ENCODE measurements at regions not wholly inside any gene's neighbourhood (a gene's known extent, or its start where the extent isn't known, plus 50 kb on each side); places are given as distances from the start of the nearest gene placed in this dataset.
"Not testable (repeated sequence)": the region's sequence is repeated elsewhere in the genome, so short reads cannot be mapped to it uniquely, and the experiment has no call there.

DNA sequence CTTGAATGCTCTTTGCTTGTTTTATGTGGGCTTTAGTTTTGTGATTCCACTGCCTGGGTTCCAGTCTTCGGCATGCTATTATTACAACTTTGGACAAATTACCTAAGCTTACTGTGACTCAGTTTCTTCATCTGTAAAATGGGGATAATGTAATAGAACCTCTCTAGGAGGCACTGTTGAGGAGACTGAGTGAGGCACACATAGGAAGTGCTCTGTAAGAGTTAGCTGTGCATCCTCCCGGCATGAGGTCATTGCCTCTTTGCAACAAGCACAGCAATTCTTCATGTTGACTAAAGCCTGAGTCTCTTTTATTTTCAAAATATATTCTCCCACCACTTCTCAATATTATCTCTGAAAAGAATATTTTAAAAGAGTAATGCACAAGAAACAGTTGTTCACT, 227.4 kb downstream of the DLEU7 start:
- no peak for DNase-seq

- DNase-seq: no peak
Measured at GRCh38 chr13:50617134-50617721, 226.3 kb downstream of the DLEU7 start.

DNA sequence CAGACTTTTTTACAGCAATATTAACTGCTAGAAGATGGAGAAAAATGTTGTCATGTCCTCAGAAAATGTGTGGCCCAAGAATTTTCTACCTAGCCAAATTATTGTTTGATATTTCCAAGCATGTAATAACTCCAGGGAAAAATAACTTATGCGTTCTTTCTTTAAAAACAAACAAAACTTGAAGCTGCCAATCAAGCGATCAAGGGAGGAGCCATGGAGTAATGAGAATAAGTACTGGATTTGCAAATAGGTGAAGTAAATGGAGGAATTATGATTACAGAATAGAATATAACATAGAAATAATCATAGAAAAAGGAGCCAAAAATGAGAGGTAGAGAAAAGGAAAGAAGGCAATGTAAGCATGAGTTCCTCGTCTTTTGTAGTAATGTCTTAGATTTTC, 225.3 kb downstream of the DLEU7 start:
- no peak for DNase-seq

GRCh38 chr13:50626101-50626547, 217.4 kb downstream of the DLEU7 start:
- no peak for DNase-seq

GRCh38 chr13:50627111-50627510, 216.4 kb downstream of the DLEU7 start:
- DNase-seq: no peak

DNA sequence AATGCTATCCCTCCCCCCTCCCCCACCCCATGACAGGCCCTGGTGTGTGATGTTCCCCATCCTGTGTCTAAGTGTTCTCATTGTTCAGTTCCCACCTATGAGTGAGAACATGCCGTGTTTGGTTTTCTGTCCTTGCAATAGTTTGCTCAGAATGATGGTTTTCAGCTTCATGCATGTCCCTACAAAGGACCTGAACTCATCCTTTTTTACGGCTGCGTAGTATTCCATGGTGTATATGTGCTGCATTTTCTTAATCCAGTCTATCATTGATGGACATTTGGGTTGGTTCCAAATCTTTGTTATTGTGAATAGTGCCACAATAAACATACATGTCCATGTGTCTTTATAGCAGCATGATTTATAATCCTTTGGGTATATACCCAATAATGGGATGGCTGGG, 215.0 kb downstream of the DLEU7 start:
- not testable (repeated sequence) for DNase-seq

GRCh38 chr13:50629497-50629896, 214.0 kb downstream of the DLEU7 start:
- DNase-seq: no peak

GRCh38 chr13:50629966-50630365, 213.5 kb downstream of the DLEU7 start:
- DNase-seq: no peak

DNA sequence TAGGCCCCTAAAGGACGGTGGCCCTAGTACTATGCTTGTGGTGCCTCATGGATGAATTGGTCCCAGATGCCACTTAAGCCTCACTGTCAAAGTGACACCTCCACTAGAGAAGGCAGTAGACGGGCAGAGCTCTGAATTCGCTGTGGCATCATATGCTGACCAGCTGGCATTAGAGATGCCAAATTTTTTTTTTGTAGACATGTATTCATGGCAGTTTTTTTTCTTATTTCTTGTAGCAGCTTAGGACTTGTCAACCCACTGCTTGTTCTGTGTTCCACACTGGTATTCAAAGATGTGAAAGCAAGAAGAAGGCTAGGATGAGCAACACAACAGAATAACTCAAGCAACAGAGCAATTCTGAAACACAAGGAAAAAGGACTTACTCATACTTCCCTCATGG, 212.5 kb downstream of the DLEU7 start:
- DNase-seq: no peak

DNA sequence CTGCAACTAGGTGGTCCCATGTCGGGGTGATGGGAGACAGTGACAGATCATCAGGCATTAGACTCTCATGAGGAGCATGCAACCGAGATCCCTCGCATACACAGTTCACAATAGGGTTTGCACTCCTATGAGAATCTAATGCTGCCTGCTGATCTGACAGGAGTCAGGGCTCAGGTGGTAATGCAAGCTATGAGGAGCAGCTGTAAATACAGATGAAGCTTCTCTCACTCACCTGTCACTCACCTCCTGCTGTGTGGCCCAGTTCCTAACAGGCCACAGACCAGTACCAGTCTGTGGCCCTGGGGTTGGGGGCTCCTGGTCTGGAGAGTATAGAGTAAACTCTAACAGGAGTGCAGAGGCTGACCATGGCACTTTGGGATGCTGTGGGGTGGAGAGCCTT, 209.2 kb downstream of the DLEU7 start:
- DNase-seq: no peak

- DNase-seq: no peak
Measured at GRCh38 chr13:50635504-50635903, 208.0 kb downstream of the DLEU7 start.

- no peak for DNase-seq
Measured at GRCh38 chr13:50636007-50636704, 207.3 kb downstream of the DLEU7 start.

DNA sequence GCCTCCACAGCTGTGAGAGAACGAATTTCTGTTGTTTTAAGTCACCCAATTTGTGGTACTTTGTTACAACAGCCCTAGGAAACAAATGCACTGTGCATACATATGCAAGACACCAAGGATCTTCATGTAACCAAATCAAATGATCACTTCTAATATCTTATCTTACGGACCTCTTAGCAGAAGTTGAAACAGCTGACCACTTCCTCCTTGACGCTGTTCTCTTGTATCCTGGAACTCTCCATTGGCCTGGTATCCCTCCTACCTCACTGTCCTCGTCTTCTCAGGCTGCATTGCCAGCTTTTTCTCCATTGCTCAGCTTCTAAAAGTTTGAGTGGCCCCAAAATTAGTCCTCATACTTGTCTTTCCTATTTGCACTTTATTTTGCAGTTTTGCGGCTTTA, 200.4 kb downstream of the DLEU7 start:
- no peak for DNase-seq

GRCh38 chr13:50644081-50644871, 199.2 kb downstream of the DLEU7 start:
- no peak for DNase-seq

GRCh38 chr13:50645092-50645491, 198.4 kb downstream of the DLEU7 start:
- DNase-seq: no peak

DNA sequence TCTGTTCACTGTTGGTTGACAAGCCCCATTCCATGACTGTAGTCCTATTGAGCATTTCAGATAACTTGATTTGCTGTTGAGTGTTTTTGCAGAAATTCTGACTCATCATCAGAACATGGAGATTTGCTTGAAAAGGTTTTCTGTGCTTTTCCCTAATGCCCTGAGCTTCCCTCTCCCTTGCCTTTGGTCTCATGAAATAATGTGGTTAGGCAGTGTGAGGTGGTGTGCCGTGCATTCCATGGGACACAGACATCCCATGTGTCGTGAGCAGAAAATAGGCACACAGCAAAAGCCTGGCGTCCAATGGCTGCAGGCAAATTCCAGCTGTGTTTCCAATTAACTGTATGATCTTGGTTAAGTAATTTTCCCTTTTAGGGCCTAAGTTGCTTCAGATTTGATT, 197.4 kb downstream of the DLEU7 start:
- DNase-seq: no peak

GRCh38 chr13:50649211-50649610, 194.3 kb downstream of the DLEU7 start:
- DNase-seq: no peak

DNA sequence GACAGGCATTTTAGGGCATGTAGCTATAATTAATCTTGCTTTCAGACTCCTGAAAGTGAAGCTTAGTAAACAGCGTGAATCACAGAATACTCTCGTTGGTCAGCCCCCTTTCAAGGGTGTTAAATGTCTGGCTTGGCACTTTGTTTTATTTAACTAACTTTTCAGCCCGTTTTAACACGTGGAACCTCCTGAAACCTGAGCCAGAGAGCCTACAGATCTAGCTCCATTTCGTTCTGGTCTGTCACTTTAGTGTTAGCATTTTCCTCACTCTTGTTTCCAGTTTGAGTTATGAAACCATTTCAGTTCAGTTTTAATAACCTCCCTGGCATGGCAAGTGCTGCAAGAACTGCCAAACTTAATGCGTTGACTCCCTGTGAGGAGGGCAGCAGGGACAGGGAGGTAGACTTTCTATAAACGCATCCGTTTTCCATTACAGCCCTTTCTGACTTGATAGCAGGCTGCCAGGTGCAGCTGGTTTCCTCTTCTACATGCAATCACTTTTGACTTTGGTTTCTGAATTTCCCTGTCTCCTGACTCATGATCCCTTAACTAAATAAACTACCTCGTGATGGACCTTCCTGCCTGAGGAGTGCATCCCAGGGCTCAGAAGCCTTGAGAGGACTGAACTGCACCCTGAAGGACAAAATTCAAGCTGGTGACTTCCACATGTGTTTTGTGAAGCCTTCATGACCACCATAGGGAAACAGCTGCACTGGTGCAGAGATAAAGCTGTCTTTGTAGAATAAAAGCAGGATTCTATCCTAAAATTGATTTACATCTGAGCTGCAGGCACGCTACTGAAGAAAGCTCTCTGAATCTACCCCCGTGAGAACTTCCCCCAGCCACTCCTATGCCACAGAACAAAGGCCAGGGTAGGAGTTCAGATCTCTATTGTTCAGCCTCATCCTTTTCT, 192.6 kb downstream of the DLEU7 start:
- no peak for DNase-seq

DNA sequence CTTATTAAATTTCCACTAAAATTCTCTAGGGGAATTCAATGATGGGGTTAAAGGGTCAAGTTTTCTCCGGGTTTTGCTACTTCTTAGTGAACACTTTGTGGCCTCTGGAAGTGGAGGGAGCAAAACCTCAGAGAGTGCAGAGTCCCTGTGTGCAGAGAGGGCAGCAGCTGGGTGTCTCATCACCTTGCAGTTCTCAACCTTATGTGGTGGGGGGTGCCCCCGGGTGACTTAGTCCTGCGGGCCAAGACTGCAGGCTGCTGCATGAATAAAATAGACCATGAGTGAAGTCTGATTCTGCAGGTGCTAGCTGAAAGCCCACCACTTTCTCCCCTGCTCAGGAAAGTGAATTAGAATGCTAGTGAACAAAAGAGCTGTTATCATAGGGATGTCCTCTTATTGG, 191.6 kb downstream of the DLEU7 start:
- no peak for DNase-seq

DNA sequence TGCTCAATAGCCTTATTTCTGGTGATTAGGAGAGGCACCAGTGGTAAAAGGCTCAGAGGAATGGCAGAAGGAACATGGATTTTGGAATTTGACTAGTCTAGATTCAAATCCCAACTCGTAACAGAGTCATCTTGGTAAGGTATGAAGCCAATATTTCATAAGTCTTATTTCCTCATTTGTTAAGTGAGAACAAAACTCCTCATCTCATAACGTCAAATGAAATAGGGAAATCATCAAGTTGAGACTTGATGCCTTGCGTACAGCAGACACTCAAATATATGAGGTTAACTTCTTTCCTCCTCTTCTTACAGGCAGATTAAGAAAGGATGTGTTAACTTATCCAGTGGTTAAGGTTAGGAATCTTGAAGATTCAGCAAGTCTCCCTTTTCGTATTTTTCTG, 189.2 kb downstream of the DLEU7 start:
- DNase-seq: no peak

GRCh38 chr13:50661881-50662280, 181.6 kb downstream of the DLEU7 start:
- not testable (repeated sequence) for DNase-seq

DNA sequence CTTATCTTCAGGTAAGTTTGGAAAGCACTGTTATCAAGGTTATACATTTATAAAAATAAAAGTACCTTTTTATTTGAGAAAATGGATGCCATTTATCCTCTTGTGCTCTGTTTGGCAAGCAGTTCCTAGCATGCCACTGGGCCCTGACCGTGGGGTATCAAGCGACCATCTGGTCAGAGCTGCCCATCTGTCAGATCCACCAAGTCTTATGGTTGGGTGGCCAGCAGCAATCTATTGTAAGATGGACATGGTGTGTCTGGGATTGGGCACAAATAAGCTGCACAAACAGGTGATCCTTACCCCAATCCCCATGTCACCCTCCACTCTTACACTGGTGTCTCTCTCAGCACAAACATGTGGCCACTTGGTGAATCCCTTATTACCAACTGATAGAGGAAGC, 178.5 kb downstream of the DLEU7 start:
- DNase-seq: no peak

DNA sequence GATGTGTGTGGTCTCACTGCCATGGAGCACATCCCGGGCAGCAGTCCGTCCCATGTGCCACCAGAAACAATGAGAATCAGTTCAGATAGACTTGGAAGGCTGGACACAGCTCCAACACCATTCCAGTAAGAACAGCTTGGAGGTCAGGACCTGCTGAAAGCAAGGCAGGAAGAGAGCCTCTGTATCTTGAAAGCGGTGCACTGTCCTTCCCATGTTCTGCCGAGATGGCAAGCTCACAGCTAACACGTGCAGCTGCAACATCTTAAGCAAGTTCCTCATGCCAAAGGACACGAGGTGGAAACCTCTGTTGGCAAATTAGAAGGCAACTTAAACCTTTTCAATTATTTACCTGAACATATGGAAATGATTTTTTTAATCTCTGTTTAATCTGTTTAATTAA, 175.4 kb downstream of the DLEU7 start:
- no peak for DNase-seq

Measured in activated T-cell treated with anti-CD3 and anti-CD28 coated beads for 4 hours (primary cell).